SK-MEL-5 (cell line): ENCODE measurements at regions not wholly inside any gene's neighbourhood (a gene's known extent, or its start where the extent isn't known, plus 50 kb on each side); places are given as distances from the start of the nearest gene placed in this dataset.

ENCODE experiments used
- DNase-seq: peaks from one replicate; pipeline ENCODE4 v3.0.0-alpha.2; 2016; ENCODE audit warnings: low read depth, low spot score
- in situ Hi-C: cut with HindIII; loops from 2 replicates; pipeline ENCODE4 v1.10.0; 2016; ENCODE audit warnings: low sequenced_read_pairs, high pct_unique_total_duplicates, low pct_unique_long_range_greater_than_20kb

- in situ Hi-C loops, result no loop called here
- peak; percentile 75 for DNase-seq
Measured at GRCh38 chr2:19540739-19541525, 182.5 kb upstream of the OSR1 start.

- no peak for DNase-seq
- in situ Hi-C loops, result no loop called here
Measured at GRCh38 chr2:19538411-19538963, 180.1 kb upstream of the OSR1 start.

- in situ Hi-C loops, result no loop called here
- DNase-seq, result no peak
Measured at GRCh38 chr2:19536136-19536535, 177.7 kb upstream of the OSR1 start.

GRCh38 chr2:19532547-19533196 is 174.2 kb upstream of the OSR1 start:
- DNase-seq, result no peak
- in situ Hi-C loops, result no loop called here

- no peak for DNase-seq
- in situ Hi-C loops, result no loop called here
Measured at GRCh38 chr2:19529677-19530076, 171.3 kb upstream of the OSR1 start.

- DNase-seq, result no peak
- in situ Hi-C loops, result no loop called here
Measured at GRCh38 chr2:19527771-19528170, 169.3 kb upstream of the OSR1 start.

- no peak for DNase-seq
- in situ Hi-C loops, result no loop called here
Measured at GRCh38 chr2:19525313-19525712, 166.9 kb upstream of the OSR1 start.

GRCh38 chr2:19519045-19519444 is 160.6 kb upstream of the OSR1 start:
- in situ Hi-C loops, result no loop called here
- DNase-seq, result no peak

- in situ Hi-C loops, result no loop called here
- DNase-seq, result no peak
Measured at GRCh38 chr2:19507137-19507536, 148.7 kb upstream of the OSR1 start.

GRCh38 chr2:19505199-19506136 is 147.0 kb upstream of the OSR1 start:
- in situ Hi-C loops, result no loop called here
- DNase-seq, result no peak

GRCh38 chr2:19504400-19505198 is 146.2 kb upstream of the OSR1 start:
- DNase-seq, result no peak
- in situ Hi-C loops, result no loop called here

GRCh38 chr2:19503915-19504314 is 145.5 kb upstream of the OSR1 start:
- in situ Hi-C loops, result no loop called here
- no peak for DNase-seq

GRCh38 chr2:19503406-19503805 is 145.0 kb upstream of the OSR1 start:
- in situ Hi-C loops, result no loop called here
- no peak for DNase-seq

- no peak for DNase-seq
- in situ Hi-C loops, result no loop called here
Measured at GRCh38 chr2:19500126-19500525, 141.7 kb upstream of the OSR1 start.

- no peak for DNase-seq
- in situ Hi-C loops, result no loop called here
Measured at GRCh38 chr2:19496646-19497045, 138.2 kb upstream of the OSR1 start.

- no peak for DNase-seq
- in situ Hi-C loops, result no loop called here
Measured at GRCh38 chr2:19494241-19494640, 135.8 kb upstream of the OSR1 start.

GRCh38 chr2:19491796-19492195 is 133.4 kb upstream of the OSR1 start:
- in situ Hi-C loops, result no loop called here
- no peak for DNase-seq
